ENCODE measurements at regions not wholly inside any gene's neighbourhood (a gene's known extent, or its start where the extent isn't known, plus 50 kb on each side); places are given as distances from the start of the nearest gene placed in this dataset.
"Not testable (repeated sequence)": the region's sequence is repeated elsewhere in the genome, so short reads cannot be mapped to it uniquely, and the experiment has no call there.

GRCh38 chr3:188002626-188003138, 151.3 kb upstream of the LPP start:
- DNase-seq: no peak

GRCh38 chr3:188003188-188004171, 150.5 kb upstream of the LPP start:
- DNase-seq: no peak

DNA sequence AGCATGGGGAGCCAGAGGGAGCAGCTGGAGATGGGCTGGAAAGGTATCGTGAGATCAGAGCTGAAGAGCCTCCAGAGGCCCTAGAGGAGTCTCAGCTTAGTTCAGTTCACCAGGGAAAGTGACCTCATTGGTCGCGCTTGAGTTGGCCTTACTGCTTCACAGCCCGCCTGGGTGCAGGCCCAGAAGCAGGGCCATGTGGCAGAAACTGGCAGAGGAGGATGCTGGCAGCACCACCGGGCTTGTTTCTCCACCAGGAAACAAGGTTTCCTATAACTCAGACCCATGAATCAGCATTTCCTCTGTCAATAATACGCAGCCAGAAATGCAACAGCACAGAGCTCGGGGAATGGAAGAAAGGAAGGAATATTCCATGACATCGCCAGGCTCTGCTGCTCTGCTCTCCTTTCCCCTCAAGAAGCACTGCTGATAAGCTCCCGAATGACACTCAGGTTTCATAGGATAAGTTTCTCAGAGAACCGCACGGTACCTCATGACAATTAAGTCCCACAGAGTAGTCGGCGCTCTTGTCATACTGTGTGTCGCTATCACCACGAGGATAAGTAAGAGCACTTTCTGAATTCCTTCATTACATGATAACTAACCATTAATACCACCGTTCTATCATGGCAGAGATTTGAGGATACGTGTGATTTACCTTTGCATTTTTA, 147.1 kb upstream of the LPP start:
- DNase-seq: peak; percentile 32

- no peak for DNase-seq
Observed at GRCh38 chr3:188007897-188008296, 146.1 kb upstream of the LPP start.

GRCh38 chr3:188008582-188009213, 145.3 kb upstream of the LPP start:
- no peak for DNase-seq

GRCh38 chr3:188010478-188010877, 143.5 kb upstream of the LPP start:
- no peak for DNase-seq

- no peak for DNase-seq
Observed at GRCh38 chr3:188019727-188020126, 134.2 kb upstream of the LPP start.

- no peak for DNase-seq
Observed at GRCh38 chr3:188021041-188021440, 132.9 kb upstream of the LPP start.

DNA sequence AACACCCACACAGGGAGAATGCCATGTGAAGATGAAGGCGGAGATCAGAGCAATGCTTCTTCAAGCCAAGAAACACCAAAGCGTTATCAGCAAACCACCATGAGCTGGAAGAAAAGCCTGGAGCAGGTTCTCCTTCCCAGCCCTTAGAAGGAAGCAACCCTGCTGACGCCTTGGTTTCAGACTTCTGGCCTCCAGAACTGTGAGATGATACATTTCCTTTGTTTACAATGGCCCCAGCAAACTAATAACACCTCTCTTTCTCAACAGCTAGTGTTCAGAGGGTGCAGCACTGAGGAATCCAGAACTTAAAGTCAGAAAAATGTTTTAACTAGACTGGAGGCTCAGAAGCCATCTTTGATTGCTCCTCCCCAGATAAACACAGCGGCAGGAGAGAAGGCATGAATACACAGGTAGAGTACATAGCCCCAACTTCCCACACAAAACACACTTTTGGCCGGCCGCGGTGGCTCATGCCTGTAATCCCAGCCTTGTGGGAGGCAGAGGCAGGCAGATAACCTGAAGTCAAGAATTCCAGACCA, 132.4 kb upstream of the LPP start:
- DNase-seq: no peak

- not testable (repeated sequence) for DNase-seq
Observed at GRCh38 chr3:188022902-188023301, 131.1 kb upstream of the LPP start.

GRCh38 chr3:188025555-188025954, 128.4 kb upstream of the LPP start:
- DNase-seq: no peak

GRCh38 chr3:188026191-188026968, 127.6 kb upstream of the LPP start:
- no peak for DNase-seq

DNA sequence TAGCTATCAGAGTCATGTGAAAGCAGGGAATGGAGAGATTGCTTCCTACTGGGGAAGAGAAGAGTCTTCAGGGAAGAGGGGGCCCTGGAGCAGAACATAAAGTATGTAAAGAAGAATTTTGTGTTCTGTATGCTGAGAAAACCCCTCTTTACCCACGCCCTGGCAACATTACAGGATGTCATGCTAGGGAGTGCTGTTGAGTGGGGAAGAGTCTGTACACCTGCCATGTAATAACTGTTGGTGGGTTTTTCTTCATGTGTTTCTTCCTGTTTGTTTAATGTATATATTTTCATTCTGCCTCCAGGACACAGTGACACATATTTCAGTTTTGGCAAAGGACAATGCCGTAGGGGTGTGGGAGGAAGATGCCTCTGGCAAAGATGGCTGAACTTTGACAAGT, 122.8 kb upstream of the LPP start:
- DNase-seq: no peak

DNA sequence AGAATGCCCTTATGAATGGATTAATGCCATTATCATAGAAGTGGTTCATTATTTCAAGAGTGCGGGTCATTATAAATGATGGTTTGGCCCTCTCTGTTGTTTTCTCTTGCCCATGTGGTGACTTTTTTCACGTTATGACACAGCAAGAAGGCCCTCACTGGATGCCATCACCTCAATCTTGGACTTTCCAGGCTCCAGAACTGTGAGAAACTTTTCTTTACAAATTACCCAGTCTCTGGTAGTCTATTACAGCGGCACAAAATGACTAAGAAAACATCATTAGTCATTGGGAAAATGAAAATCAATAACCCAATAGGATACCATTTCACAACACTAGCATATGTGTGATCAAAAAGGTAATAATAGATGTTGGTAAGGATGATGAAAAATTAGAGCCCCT, 119.0 kb upstream of the LPP start:
- no peak for DNase-seq

DNA sequence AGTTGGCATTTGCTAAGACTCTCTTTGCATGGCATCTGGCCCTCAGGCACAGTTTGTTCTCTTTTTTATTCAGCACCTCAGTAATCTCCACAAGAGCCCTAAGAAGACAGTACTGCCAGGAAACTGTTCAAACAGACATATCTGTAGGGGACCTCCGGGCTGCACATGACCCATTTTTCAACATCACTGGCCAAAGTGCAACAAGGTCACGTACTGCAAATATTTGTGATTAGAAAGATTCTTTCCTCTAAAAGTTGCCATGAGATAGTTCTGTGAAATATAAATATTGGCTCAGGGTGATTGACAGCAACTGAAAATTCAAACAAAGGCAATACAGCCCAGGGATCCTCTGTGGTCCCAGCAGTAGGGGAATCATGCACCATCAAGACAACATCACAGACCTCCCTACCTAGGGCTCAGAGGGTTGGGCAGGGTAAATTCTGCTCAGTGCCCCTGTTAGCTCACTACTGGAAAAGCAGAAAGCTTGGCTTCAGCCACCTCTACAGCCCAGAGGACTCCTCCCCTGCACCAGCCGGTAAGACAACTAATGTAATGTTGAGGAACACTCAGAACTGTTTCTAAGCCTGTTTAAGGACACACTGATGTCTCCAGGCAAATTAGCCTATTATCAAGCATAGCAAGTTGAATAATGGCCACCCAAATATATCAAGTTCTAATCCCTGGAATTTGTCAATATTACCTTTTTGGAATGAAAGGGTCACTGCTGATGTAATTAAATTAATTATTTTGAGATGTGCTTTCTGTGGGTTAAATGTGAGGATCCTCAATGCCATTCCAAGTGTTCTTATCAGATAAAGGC, 117.4 kb upstream of the LPP start:
- DNase-seq: no peak

- DNase-seq: no peak
Observed at GRCh38 chr3:188037195-188037718, 116.7 kb upstream of the LPP start.

DNA sequence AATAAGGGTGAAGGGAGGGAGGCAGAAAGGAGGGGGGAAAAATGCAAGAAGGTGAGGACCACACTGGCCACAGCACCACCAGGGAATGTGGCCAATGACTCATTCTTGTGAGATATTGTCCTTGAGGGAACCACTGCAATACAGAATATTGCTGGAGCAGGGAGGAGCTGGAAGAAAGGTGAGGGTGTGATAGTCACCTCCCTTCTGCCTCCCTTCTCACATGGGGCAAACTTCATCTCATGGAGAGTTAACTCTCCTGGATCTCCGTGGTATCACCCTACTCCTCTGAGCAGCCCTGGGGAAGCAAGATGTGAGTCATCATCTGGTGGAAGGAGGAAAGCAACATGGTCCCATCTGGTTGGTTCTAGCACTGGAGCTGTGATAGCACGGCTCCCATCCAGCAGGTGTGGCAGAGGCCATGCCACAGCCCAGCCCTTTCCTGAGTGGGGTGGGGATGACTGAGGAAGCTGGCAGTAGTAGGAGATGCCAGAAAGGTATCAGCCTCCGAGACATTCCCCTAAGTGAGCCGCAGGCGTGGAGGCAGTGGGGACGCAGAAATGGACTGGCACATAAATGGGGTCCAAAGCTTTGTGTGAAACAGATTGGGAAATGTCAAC, 115.9 kb upstream of the LPP start:
- no peak for DNase-seq

DNA sequence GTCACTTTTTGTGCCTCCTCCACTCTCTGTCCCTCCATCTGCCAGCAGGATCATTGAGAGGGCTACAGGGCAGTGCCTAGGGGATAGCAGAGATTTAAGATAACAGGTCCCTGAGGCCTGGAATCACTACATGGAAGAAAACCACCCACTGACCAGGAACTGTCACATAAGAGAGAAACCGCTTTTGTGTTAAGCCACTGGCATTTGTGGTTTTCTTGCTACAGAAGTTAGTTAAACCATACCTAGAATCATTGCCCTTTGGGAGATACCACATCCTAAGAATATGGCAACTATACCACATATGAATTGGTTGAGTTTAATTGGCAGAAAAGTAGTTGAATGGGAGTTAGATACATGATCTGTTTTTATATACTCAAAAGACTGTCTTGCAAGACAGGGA, 112.8 kb upstream of the LPP start:
- DNase-seq: no peak

DNA sequence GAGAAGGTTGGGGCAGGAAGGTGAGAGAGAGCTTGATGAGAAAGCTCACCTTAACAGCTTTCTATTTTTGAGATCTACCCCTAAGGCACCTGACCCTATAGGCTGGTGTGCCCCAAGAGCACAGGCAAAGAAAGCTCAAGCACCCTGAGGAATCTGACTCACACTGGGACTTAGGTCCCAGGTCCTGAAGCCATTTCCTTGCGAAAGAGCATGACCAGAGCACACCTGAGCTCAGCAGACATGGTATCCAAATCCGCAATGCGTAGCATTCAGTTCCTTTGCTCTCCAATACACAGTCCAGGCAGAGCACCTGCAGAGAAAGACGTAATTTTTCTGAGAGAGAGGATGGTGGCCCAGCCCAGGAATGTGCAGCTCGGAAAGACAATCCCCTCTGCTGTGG, 112.1 kb upstream of the LPP start:
- DNase-seq: no peak

GRCh38 chr3:188042466-188042865, 111.5 kb upstream of the LPP start:
- no peak for DNase-seq

DNA sequence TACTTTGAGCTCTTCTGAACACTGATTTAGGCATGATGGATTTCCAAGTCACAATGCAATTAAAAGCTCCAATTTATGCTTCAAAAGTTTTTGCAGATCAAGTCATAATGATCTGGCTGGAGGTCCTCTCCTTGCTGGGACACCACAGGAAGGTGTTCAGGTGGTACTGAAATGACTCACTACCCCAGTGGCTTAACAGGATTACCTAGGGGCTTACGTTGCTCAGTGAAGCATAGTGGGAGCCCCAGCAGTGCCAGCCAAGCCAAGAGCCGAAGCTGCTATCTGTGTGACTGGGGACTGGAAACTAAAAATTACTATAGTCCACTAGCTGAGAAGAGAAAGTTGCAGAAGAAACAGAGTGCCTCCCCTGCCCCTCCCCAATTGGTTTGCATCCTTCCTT, 110.1 kb upstream of the LPP start:
- no peak for DNase-seq

Measured in left hindlimb (tissue), 1 donor.